IPS-NIHi7 (cell line): ENCODE measurements at regions not wholly inside any gene's neighbourhood (a gene's known extent, or its start where the extent isn't known, plus 50 kb on each side); places are given as distances from the start of the nearest gene placed in this dataset.

Experiments
- DNase-seq: peaks from one replicate; pipeline ENCODE4 v3.0.0; 2012; ENCODE audit warnings: mixed read lengths; ENCODE audit errors: extremely low spot score

- DNase-seq, result no peak
Measured at GRCh38 chr5:29950416-29951145, 1242.9 kb upstream of the CDH6 start.

GRCh38 chr5:29949301-29949872 is 1244.1 kb upstream of the CDH6 start:
- DNase-seq, result no peak

- DNase-seq, result no peak
Measured at GRCh38 chr5:29944327-29944726, 1249.2 kb upstream of the CDH6 start.

- no peak for DNase-seq
Measured at GRCh38 chr5:29942089-29942488, 1251.4 kb upstream of the CDH6 start.

GRCh38 chr5:29939988-29940387 is 1253.5 kb upstream of the CDH6 start:
- no peak for DNase-seq

- no peak for DNase-seq
Measured at GRCh38 chr5:29935371-29935770, 1258.1 kb upstream of the CDH6 start.

GRCh38 chr5:29930316-29930715 is 1263.2 kb upstream of the CDH6 start:
- no peak for DNase-seq

GRCh38 chr5:29924107-29924506 is 1269.4 kb upstream of the CDH6 start:
- DNase-seq, result no peak

GRCh38 chr5:29905626-29906353 is 1287.7 kb upstream of the CDH6 start:
- DNase-seq, result no peak

- no peak for DNase-seq
Measured at GRCh38 chr5:29902859-29903258, 1290.6 kb upstream of the CDH6 start.

- no peak for DNase-seq
Measured at GRCh38 chr5:29899583-29899982, 1293.9 kb upstream of the CDH6 start.

- DNase-seq, result no peak
Measured at GRCh38 chr5:29897916-29898315, 1295.6 kb upstream of the CDH6 start.

- DNase-seq, result no peak
Measured at GRCh38 chr5:29896646-29897045, 1296.8 kb upstream of the CDH6 start.

- DNase-seq, result no peak
Measured at GRCh38 chr5:29894668-29895067, 1298.8 kb upstream of the CDH6 start.

GRCh38 chr5:29889051-29889450 is 1304.4 kb upstream of the CDH6 start:
- no peak for DNase-seq

- no peak for DNase-seq
Measured at GRCh38 chr5:29885595-29885994, 1307.9 kb upstream of the CDH6 start.

GRCh38 chr5:29882036-29882435 is 1311.5 kb upstream of the CDH6 start:
- no peak for DNase-seq

- DNase-seq, result no peak
Measured at GRCh38 chr5:29879401-29879800, 1314.1 kb upstream of the CDH6 start.

GRCh38 chr5:29878599-29878998 is 1314.9 kb upstream of the CDH6 start:
- DNase-seq, result no peak

- DNase-seq, result no peak
Measured at GRCh38 chr5:29867155-29867554, 1326.3 kb upstream of the CDH6 start.

GRCh38 chr5:29853711-29854220 is 1339.7 kb upstream of the CDH6 start:
- DNase-seq, result no peak

GRCh38 chr5:29852329-29852728 is 1341.2 kb upstream of the CDH6 start:
- DNase-seq, result no peak

- DNase-seq, result no peak
Measured at GRCh38 chr5:29845206-29845605, 1348.3 kb upstream of the CDH6 start.
